ENCODE measurements at regions not wholly inside any gene's neighbourhood (a gene's known extent, or its start where the extent isn't known, plus 50 kb on each side); places are given as distances from the start of the nearest gene placed in this dataset.

DNA sequence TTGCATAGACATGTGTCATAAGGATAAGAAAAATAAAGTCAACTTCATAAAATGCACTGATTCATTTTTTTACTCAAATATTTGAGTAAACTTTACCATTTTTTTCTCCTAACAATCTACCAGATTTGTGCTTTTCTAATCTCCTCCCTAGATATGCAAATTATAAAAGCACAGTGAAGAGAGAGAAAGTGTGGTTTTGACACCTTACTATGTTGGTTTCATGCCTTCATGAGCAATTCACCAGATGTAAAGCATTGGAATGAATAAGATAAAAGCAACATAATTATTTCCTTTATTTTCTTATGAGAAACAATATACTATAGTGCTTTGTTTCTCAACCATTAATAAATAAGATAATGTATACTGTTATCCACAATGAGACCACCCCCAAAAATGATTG, 432.5 kb upstream of the PCDH15 start:
- intact Hi-C loops (cut with micrococcal nuclease; ENCODE audit: unreplicated experiment): no loop called here
- Histone ChIP-seq H3K9me3 (ENCODE audit: insufficient read depth, low read depth) (no peaks in the 10 kb centered on the region), H3K79me2 (ENCODE audit: low read depth) (no peaks in the 10 kb centered on the region), H3K27me3 (ENCODE audit: insufficient read depth, low read depth) (no peaks in the 10 kb centered on the region), H3K4me1 (replicated peaks; ENCODE audit: insufficient read depth) (no peaks in the 10 kb centered on the region), H3F3A (ENCODE audit: insufficient read depth, low read depth) (no peaks in the 10 kb centered on the region; the same call in 1 of the 2 replicates), H3K9me2 (ENCODE audit: insufficient read depth) (peaks cover 3% of the 10 kb centered on the region; the same call in 1 of the 2 replicates), H3K27ac (no peak overlapping the region), H3K36me3 (ENCODE audit: low read depth) (no peaks in the 10 kb centered on the region), H2AFZ (peak overlapping the region; percentile 45; the same call in 1 of the 2 replicates), H4K20me1 (ENCODE audit: insufficient read depth) (no peaks in the 10 kb centered on the region), H3K4me3 (no peak overlapping the region), H3K4me2 (peak overlapping the region; percentile 26; the same call in 1 of the 2 replicates)
- TF ChIP-seq CTCF (conservative IDR thresholded peaks at IDR 0.05) (no peak), EZH2 (IDR thresholded peaks at IDR 0.05; ENCODE audit: low read depth) (no peak)
- no peak for DNase-seq
- no TSS peak for BruUV-seq (replicated peaks)
- ChIA-PET CTCF (no interaction called here), POLR2A (ENCODE audit: unreplicated experiment) (no interaction called here)

DNA sequence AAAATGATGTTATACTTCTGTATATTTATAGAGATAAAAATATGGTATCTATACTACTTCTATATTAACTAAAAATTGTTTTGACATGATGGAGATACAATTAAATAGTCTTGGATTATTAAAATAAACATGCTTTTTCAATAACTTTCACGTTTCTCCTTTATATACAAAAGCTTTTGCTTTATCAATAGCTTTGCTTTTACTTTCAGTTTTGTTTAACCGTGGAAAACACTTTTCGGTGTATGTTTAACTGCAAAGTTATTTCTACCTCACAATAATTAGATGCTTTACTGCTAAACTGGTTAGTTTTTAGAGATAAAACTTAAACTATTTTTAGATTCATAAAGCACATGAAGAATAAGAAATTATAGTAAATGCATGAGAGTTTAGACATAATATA, 432.1 kb upstream of the PCDH15 start:
- H3K9me2 ChIP-seq (ENCODE audit: insufficient read depth): peaks cover 3% of the 10 kb centered on the region; the same call in 1 of the 2 replicates
- H3F3A ChIP-seq (ENCODE audit: insufficient read depth, low read depth): no peaks in the 10 kb centered on the region; the same call in 1 of the 2 replicates
- ChIA-PET POLR2A (ENCODE audit: unreplicated experiment) (interaction anchor here (0.6 kb wide), 1 partner anchor 10 kb away, joined by 3 read pairs; no protein-coding TSS in a partner anchor), CTCF (no interaction called here)
- H3K27ac ChIP-seq: no peak overlapping the region
- DNase-seq: no peak
- intact Hi-C loops (cut with micrococcal nuclease; ENCODE audit: unreplicated experiment): no loop called here
- H3K4me2 ChIP-seq: peak overlapping the region; percentile 26; the same call in 1 of the 2 replicates
- H3K9me3 ChIP-seq (ENCODE audit: insufficient read depth, low read depth): no peaks in the 10 kb centered on the region
- H2AFZ ChIP-seq: peak overlapping the region; percentile 45; the same call in 1 of the 2 replicates
- H3K79me2 ChIP-seq (ENCODE audit: low read depth): no peaks in the 10 kb centered on the region
- no peaks in the 10 kb centered on the region for H4K20me1 ChIP-seq (ENCODE audit: insufficient read depth)
- no peak for TF ChIP-seq EZH2 (IDR thresholded peaks at IDR 0.05; ENCODE audit: low read depth)
- TF ChIP-seq CTCF (conservative IDR thresholded peaks at IDR 0.05): no peak
- H3K36me3 ChIP-seq (ENCODE audit: low read depth): no peaks in the 10 kb centered on the region
- no peaks in the 10 kb centered on the region for H3K27me3 ChIP-seq (ENCODE audit: insufficient read depth, low read depth)
- BruUV-seq (replicated peaks): no TSS peak
- no peaks in the 10 kb centered on the region for H3K4me1 ChIP-seq (replicated peaks; ENCODE audit: insufficient read depth)
- H3K4me3 ChIP-seq: no peak overlapping the region

DNA sequence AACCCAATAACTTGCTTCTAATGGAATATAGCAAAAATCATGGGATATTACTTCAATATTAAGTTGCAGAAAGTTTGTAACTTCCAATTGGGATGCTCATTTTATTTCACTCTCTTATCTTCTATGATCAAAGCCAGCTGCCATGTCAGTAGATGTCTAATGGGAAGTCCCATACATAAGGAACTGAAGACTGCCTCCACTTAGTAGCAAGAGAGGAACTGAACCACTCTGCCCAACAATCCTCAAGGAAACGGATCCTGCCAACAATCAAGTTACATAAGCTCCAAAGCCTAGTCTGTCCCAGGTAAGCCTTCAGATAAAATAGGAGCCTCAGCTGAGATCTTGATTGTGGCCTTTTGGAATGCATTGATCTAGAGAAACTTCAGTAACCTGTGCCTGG, 431.5 kb upstream of the PCDH15 start:
- TF ChIP-seq EZH2 (IDR thresholded peaks at IDR 0.05; ENCODE audit: low read depth) (no peak), CTCF (conservative IDR thresholded peaks at IDR 0.05) (no peak)
- no peak for DNase-seq
- no peaks in the 10 kb centered on the region for H3K36me3 ChIP-seq (ENCODE audit: low read depth)
- H3F3A ChIP-seq (ENCODE audit: insufficient read depth, low read depth): no peaks in the 10 kb centered on the region; the same call in 1 of the 2 replicates
- H4K20me1 ChIP-seq (ENCODE audit: insufficient read depth): no peaks in the 10 kb centered on the region
- intact Hi-C loops (cut with micrococcal nuclease; ENCODE audit: unreplicated experiment): no loop called here
- CTCF ChIA-PET: no interaction called here
- 0 out of 2 replicates have a peak overlapping the region, but pooled peaks have one; percentile 26 for H3K4me2 ChIP-seq
- H3K27ac ChIP-seq: no peak overlapping the region
- no peaks in the 10 kb centered on the region for H3K4me1 ChIP-seq (replicated peaks; ENCODE audit: insufficient read depth)
- no peaks in the 10 kb centered on the region for H3K79me2 ChIP-seq (ENCODE audit: low read depth)
- POLR2A ChIA-PET (ENCODE audit: unreplicated experiment): interaction anchor here (0.6 kb wide), 1 partner anchor 9 kb away, joined by 3 read pairs; no protein-coding TSS in a partner anchor
- H3K4me3 ChIP-seq: no peak overlapping the region
- H3K27me3 ChIP-seq (ENCODE audit: insufficient read depth, low read depth): no peaks in the 10 kb centered on the region
- no peak overlapping the region; the same call in 1 of the 2 replicates for H2AFZ ChIP-seq
- no peaks in the 10 kb centered on the region for H3K9me3 ChIP-seq (ENCODE audit: insufficient read depth, low read depth)
- peaks cover 3% of the 10 kb centered on the region; the same call in 1 of the 2 replicates for H3K9me2 ChIP-seq (ENCODE audit: insufficient read depth)
- BruUV-seq (replicated peaks): no TSS peak
